MCF 10A (cell line): ENCODE measurements at regions not wholly inside any gene's neighbourhood (a gene's known extent, or its start where the extent isn't known, plus 50 kb on each side); places are given as distances from the start of the nearest gene placed in this dataset.

Experiments used
- BruUV-seq: library from RNA; stranded (reverse); fragments of 400-500 nt; replicated peaks from 2 replicates; lab custom pipeline; 2021; lab: Mats Ljungman, UMichigan
- CTCF ChIA-PET: fragments of 300-600 bp; sonication (Branson Sonifier 250); formaldehyde crosslinking; extraction: SDS; loops from one replicate; lab custom pipeline; 2021; ENCODE audit warnings: antibody characterized with exemption, inconsistent platforms; lab: Yijun Ruan, JAX
- POLR2A ChIA-PET: fragments of 300-600, 350-650 bp; sonication (Branson Sonifier 250); formaldehyde crosslinking; extraction: SDS; loops from one replicate; lab custom pipeline; 2020; ENCODE audit warnings: antibody characterized with exemption, inconsistent platforms; lab: Yijun Ruan, JAX
- DNase-seq: peaks from one replicate; pipeline ENCODE4 v3.0.0-alpha.2; 2018; ENCODE audit not compliant: unreplicated experiment
- H3K27ac Mint-ChIP-seq: one replicate; pipeline ENCODE4 v1.8.0; 2022; ENCODE audit warnings: mild to moderate bottlenecking, low read depth, mixed read lengths; ENCODE audit not compliant: unreplicated experiment
- H3K27me3 Mint-ChIP-seq: one replicate; pipeline ENCODE4 v1.8.0; 2022; ENCODE audit warnings: mixed read lengths; ENCODE audit not compliant: insufficient read depth, unreplicated experiment
- H3K36me3 Mint-ChIP-seq: one replicate; pipeline ENCODE4 v1.8.0; 2022; ENCODE audit warnings: mild to moderate bottlenecking, moderate library complexity, mixed read lengths; ENCODE audit not compliant: insufficient read depth, unreplicated experiment
- H3K4me1 Mint-ChIP-seq: one replicate; pipeline ENCODE4 v1.8.0; 2022; ENCODE audit warnings: mixed read lengths; ENCODE audit not compliant: insufficient read depth, unreplicated experiment
- H3K4me3 Mint-ChIP-seq: one replicate; pipeline ENCODE4 v1.8.0; 2022; ENCODE audit warnings: mild to moderate bottlenecking, moderate library complexity, mixed read lengths; ENCODE audit not compliant: unreplicated experiment
- H3K9me3 Mint-ChIP-seq: one replicate; pipeline ENCODE4 v1.8.0; 2022; ENCODE audit warnings: mixed read lengths; ENCODE audit not compliant: unreplicated experiment
- CTCF ChIP-seq: fragments of 200-600 bp; IDR thresholded peaks from one replicate; pipeline ENCODE4 v1.8.0; 2022; ENCODE audit warnings: antibody characterized with exemption, mild to moderate bottlenecking; ENCODE audit not compliant: unreplicated experiment
- intact Hi-C: fragments of 100-400 bp; cut with micrococcal nuclease; formaldehyde crosslinking; loops from 2 replicates; pipeline ENCODE4 v1.14.1; 2022

- no peak overlapping the region for H3K4me3 Mint-ChIP-seq
- H3K27ac Mint-ChIP-seq = no peak overlapping the region
- no peaks in the 10 kb centered on the region for H3K36me3 Mint-ChIP-seq
- ChIA-PET CTCF (interaction anchor here (0.8 kb wide), 1 partner anchor 36 kb away, joined by 3 read pairs; no protein-coding TSS in a partner anchor), POLR2A (no interaction called here)
- TF ChIP-seq CTCF = no peak
- H3K4me1 Mint-ChIP-seq = no peaks in the 10 kb centered on the region
- H3K27me3 Mint-ChIP-seq = peaks cover 83% of the 10 kb centered on the region
- no TSS peak for BruUV-seq
- no peak for DNase-seq
- intact Hi-C loops = no loop called here
- no peaks in the 10 kb centered on the region for H3K9me3 Mint-ChIP-seq
Observed at GRCh38 chr4:3701271-3701734, 64.9 kb upstream of the ADRA2C start.

- H3K4me3 Mint-ChIP-seq = no peak overlapping the region
Observed at GRCh38 chr4:3700736-3701135, 65.4 kb upstream of the ADRA2C start.

GRCh38 chr4:3700223-3700622, 66.0 kb upstream of the ADRA2C start:
- TF ChIP-seq CTCF = no peak
- H3K27me3 Mint-ChIP-seq = peaks cover 81% of the 10 kb centered on the region
- ChIA-PET CTCF (no interaction called here), POLR2A (no interaction called here)
- no peaks in the 10 kb centered on the region for H3K9me3 Mint-ChIP-seq
- no peaks in the 10 kb centered on the region for H3K36me3 Mint-ChIP-seq
- H3K4me3 Mint-ChIP-seq = no peak overlapping the region
- no peak for DNase-seq
- H3K4me1 Mint-ChIP-seq = no peaks in the 10 kb centered on the region
- no TSS peak for BruUV-seq
- intact Hi-C loops = no loop called here
- no peak overlapping the region for H3K27ac Mint-ChIP-seq

More at GRCh38 chr4:3700736-3701135, 65.4 kb upstream of the ADRA2C start:
- intact Hi-C loops = no loop called here
- Mint-ChIP-seq H3K27ac (no peak overlapping the region), H3K27me3 (peaks cover 83% of the 10 kb centered on the region), H3K36me3 (no peaks in the 10 kb centered on the region), H3K9me3 (no peaks in the 10 kb centered on the region), H3K4me1 (no peaks in the 10 kb centered on the region)
- CTCF ChIA-PET = interaction anchor here (0.8 kb wide), 1 partner anchor 37 kb away, joined by 3 read pairs; no protein-coding TSS in a partner anchor
- DNase-seq = no peak
- no peak for TF ChIP-seq CTCF
- POLR2A ChIA-PET = no interaction called here
- BruUV-seq = no TSS peak

GRCh38 chr4:3699678-3700077, 66.5 kb upstream of the ADRA2C start:
- BruUV-seq = no TSS peak
- peaks cover 83% of the 10 kb centered on the region for H3K27me3 Mint-ChIP-seq
- POLR2A ChIA-PET = no interaction called here

More at GRCh38 chr4:3699678-3700077, 66.5 kb upstream of the ADRA2C start:
- H3K9me3 Mint-ChIP-seq = no peaks in the 10 kb centered on the region
- no peaks in the 10 kb centered on the region for H3K36me3 Mint-ChIP-seq
- CTCF ChIA-PET = no interaction called here
- no peak overlapping the region for H3K27ac Mint-ChIP-seq
- no peak for DNase-seq
- no peak overlapping the region for H3K4me3 Mint-ChIP-seq
- intact Hi-C loops = no loop called here
- no peaks in the 10 kb centered on the region for H3K4me1 Mint-ChIP-seq
- no peak for TF ChIP-seq CTCF
